OCI-LY7 (cell line): ENCODE measurements at regions not wholly inside any gene's neighbourhood (a gene's known extent, or its start where the extent isn't known, plus 50 kb on each side); places are given as distances from the start of the nearest gene placed in this dataset.

Source experiments
- BruUV-seq: library from RNA; stranded (reverse); fragments of 400-500 nt; replicated peaks from 2 replicates; lab custom pipeline; 2021; lab: Mats Ljungman, UMichigan
- CTCF ChIA-PET: fragments of 300-600 bp; sonication (Branson Sonifier 250); formaldehyde crosslinking; loops from one replicate; lab custom pipeline; 2022; ENCODE audit warnings: antibody characterized with exemption; ENCODE audit not compliant: unreplicated experiment; lab: Charles Lee
- POLR2A ChIA-PET: fragments of 300-600 bp; sonication (Branson Sonifier 250); formaldehyde crosslinking; loops from one replicate; lab custom pipeline; 2022; ENCODE audit warnings: antibody characterized with exemption; lab: Charles Lee
- DNase-seq: peaks from one replicate; pipeline ENCODE4 v3.0.0-alpha.2; 2015; ENCODE audit warnings: low spot score
- H2AFZ ChIP-seq: fragments of 200-600 bp; sonication (generic), shearing (Covaris generic); 2 replicates; pipeline ENCODE4 v1.6.1; 2014; ENCODE audit warnings: mild to moderate bottlenecking, antibody characterized with exemption, low read length, moderate library complexity
- H3K27ac ChIP-seq: fragments of 200-600 bp; sonication (generic); 2 replicates; pipeline ENCODE4 v1.5.1; 2014; ENCODE audit warnings: mixed run types, low read depth, mild to moderate bottlenecking, moderate library complexity, low read length, inconsistent platforms; ENCODE audit not compliant: poor library complexity, severe bottlenecking
- H3K36me3 ChIP-seq: fragments of 200-600 bp; sonication (generic); 2 replicates; pipeline ENCODE4 v1.6.1; 2014; ENCODE audit warnings: mild to moderate bottlenecking, antibody characterized with exemption, low read length, moderate library complexity, mixed read lengths; ENCODE audit not compliant: insufficient read depth
- H3K4me1 ChIP-seq: fragments of 200-600 bp; sonication (generic); 2 replicates; pipeline ENCODE4 v1.5.1; 2014; ENCODE audit warnings: mild to moderate bottlenecking, low read length; ENCODE audit not compliant: insufficient read depth, poor library complexity, severe bottlenecking
- H3K4me2 ChIP-seq: fragments of 200-600 bp; sonication (generic); 2 replicates; pipeline ENCODE4 v1.6.1; 2014; ENCODE audit warnings: mild to moderate bottlenecking, low read length
- H3K4me3 ChIP-seq: fragments of 200-600 bp; sonication (generic); 2 replicates; pipeline ENCODE4 v1.5.1; 2014; ENCODE audit warnings: mild to moderate bottlenecking, low read depth, low read length; ENCODE audit not compliant: poor library complexity, severe bottlenecking
- H3K79me2 ChIP-seq: fragments of 200-600 bp; sonication (generic); 2 replicates; pipeline ENCODE4 v1.6.1; 2016; ENCODE audit warnings: low read depth, mild to moderate bottlenecking, low read length, moderate library complexity, mixed read lengths; ENCODE audit not compliant: insufficient read depth
- H3K9me2 ChIP-seq: fragments of 200-600 bp; sonication (generic); 2 replicates; pipeline ENCODE4 v1.6.1; 2016; ENCODE audit warnings: mild to moderate bottlenecking, low read length, mixed read lengths; ENCODE audit not compliant: insufficient read depth
- H3K9me3 ChIP-seq: fragments of 200-600 bp; sonication (generic); 2 replicates; pipeline ENCODE4 v1.6.1; 2014; ENCODE audit warnings: mild to moderate bottlenecking, mixed run types, low read length, mixed read lengths
- H4K20me1 ChIP-seq: fragments of 200-600 bp; sonication (generic); 2 replicates; pipeline ENCODE4 v1.6.1; 2014; ENCODE audit warnings: mild to moderate bottlenecking, antibody characterized with exemption, low read length, moderate library complexity, mixed read lengths; ENCODE audit not compliant: insufficient read depth
- CTCF ChIP-seq: fragments of 200-600 bp; sonication (generic); conservative IDR thresholded peaks from 2 replicates; pipeline ENCODE4 v1.5.1; 2014; ENCODE audit warnings: mild to moderate bottlenecking, antibody characterized with exemption, low read length, moderate library complexity, mixed read lengths
- EZH2phosphoT487 ChIP-seq: fragments of 200-600 bp; sonication (generic); IDR thresholded peaks from 2 replicates; pipeline ENCODE4 v1.6.1; 2018; ENCODE audit warnings: low read depth, borderline replicate concordance, mild to moderate bottlenecking, mixed run types, antibody characterized with exemption, low read length, moderate library complexity, mixed read lengths
- intact Hi-C: fragments of 100-400 bp; cut with micrococcal nuclease; formaldehyde crosslinking; loops from one replicate; pipeline ENCODE4 v1.10.0; 2022; ENCODE audit not compliant: unreplicated experiment

- H3K4me1 ChIP-seq = peaks cover 10% of the 10 kb centered on the region
- no peak overlapping the region for H3K27ac ChIP-seq
- no peaks in the 10 kb centered on the region for H3K9me2 ChIP-seq
- DNase-seq = no peak
- H2AFZ ChIP-seq = no peak overlapping the region
- H4K20me1 ChIP-seq = no peaks in the 10 kb centered on the region
- BruUV-seq = no TSS peak
- no peak overlapping the region for H3K4me2 ChIP-seq
- H3K79me2 ChIP-seq = no peaks in the 10 kb centered on the region
- no peak overlapping the region for H3K4me3 ChIP-seq
- POLR2A ChIA-PET = no interaction called here
- H3K9me3 ChIP-seq = no peaks in the 10 kb centered on the region
- no peak for TF ChIP-seq EZH2phosphoT487
- no peaks in the 10 kb centered on the region for H3K36me3 ChIP-seq
- CTCF ChIA-PET = no interaction called here
- intact Hi-C loops = no loop called here
These were observed 208.9 kb upstream of the CFAP20DC start for GRCh38 chr3:59258550-59259260.

GRCh38 chr3:59257506-59257905 lies 207.7 kb upstream of the CFAP20DC start:
- TF ChIP-seq EZH2phosphoT487 (no peak), CTCF (no peak)
- peaks cover 8% of the 10 kb centered on the region for H3K4me1 ChIP-seq
- H3K4me3 ChIP-seq = no peak overlapping the region
- ChIA-PET POLR2A (no interaction called here), CTCF (no interaction called here)
- BruUV-seq = no TSS peak
- H3K4me2 ChIP-seq = no peak overlapping the region
- no peaks in the 10 kb centered on the region for H4K20me1 ChIP-seq
- no peaks in the 10 kb centered on the region for H3K9me2 ChIP-seq
- no peak overlapping the region for H3K27ac ChIP-seq
- no peaks in the 10 kb centered on the region for H3K79me2 ChIP-seq
- no peaks in the 10 kb centered on the region for H3K9me3 ChIP-seq
- H2AFZ ChIP-seq = no peak overlapping the region
- no peak for DNase-seq
- no peaks in the 10 kb centered on the region for H3K36me3 ChIP-seq
- intact Hi-C loops = no loop called here

- BruUV-seq = no TSS peak
- Histone ChIP-seq H4K20me1 (no peaks in the 10 kb centered on the region), H3K79me2 (no peaks in the 10 kb centered on the region), H3K9me2 (no peaks in the 10 kb centered on the region), H3K36me3 (no peaks in the 10 kb centered on the region), H3K4me2 (no peak overlapping the region), H3K27ac (no peak overlapping the region), H2AFZ (no peak overlapping the region), H3K4me1 (no peaks in the 10 kb centered on the region), H3K9me3 (no peaks in the 10 kb centered on the region), H3K4me3 (no peak overlapping the region)
- no peak for TF ChIP-seq EZH2phosphoT487
- TF ChIP-seq CTCF = no peak
- ChIA-PET CTCF (no interaction called here), POLR2A (no interaction called here)
- DNase-seq = no peak
- intact Hi-C loops = no loop called here
These were observed 206.4 kb upstream of the CFAP20DC start for GRCh38 chr3:59256230-59256629.
